Activated naive CD8-positive, alpha-beta T cell treated with anti-CD3 and anti-CD28 coated beads, Interleukin-2, amount 50 U/mL, for 16 hours (primary cell): ENCODE measurements at regions not wholly inside any gene's neighbourhood (a gene's known extent, or its start where the extent isn't known, plus 50 kb on each side); places are given as distances from the start of the nearest gene placed in this dataset.
"Not testable (repeated sequence)": the region's sequence is repeated elsewhere in the genome, so short reads cannot be mapped to it uniquely, and the experiment has no call there.

Experiments used
- DNase-seq: peaks from one replicate; pipeline ENCODE4 v3.0.0-alpha.2; 2020; ENCODE audit warnings: low read depth, low spot score

DNA sequence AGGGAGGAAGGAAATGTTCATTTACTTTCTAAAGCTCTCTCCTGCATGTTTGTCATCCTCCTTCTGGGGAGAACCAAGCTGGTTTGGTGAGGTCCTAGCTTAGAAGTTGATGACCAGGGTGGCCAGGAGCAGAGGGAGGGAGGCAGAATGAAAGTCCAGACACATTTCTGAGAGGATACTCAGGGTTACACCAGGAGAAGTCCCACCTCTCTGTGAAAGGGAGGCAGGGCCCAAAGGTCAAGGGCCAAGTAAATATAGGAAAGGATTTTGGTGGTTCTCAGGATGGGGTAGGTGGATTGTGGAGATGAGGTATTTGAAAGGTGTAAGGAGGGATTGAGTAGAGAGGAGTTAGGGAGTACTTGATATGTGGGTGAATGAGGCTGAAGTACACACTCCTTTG lies 58.0 kb upstream of the FBXO11 start:
- DNase-seq: no peak

DNA sequence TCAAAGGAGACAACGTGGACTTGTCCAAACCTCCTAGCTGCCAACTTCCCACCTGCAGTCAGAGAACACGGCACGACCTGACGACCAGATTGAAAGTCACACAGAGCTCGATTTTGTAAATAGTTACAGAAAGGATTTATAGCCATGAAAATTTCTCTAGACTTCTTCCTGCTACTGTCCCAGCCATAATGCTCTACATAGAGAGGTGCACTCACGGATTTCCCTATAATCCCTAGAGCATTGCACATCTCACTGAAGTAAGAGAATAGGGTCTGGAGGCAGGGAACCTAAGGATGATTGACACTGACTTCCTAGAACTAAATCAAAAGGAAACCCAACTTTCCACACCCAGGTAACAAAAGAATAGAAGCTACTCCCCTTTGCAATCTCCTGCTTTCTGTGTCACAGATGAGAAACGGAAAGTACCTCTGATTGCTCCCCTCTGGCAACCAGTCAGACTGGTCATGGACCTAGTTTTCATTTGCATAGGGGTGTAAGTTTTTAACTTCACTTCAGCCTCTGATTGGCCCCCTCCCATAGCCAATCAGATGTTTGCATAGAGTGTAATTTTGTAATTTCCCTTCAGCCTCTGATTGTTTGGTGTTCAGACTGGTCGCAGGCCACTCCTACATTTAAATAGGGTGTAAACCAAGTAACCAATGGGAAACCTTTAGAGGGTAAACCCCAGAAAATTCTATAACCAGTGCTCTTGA lies 58.6 kb upstream of the FBXO11 start:
- DNase-seq: no peak

DNA sequence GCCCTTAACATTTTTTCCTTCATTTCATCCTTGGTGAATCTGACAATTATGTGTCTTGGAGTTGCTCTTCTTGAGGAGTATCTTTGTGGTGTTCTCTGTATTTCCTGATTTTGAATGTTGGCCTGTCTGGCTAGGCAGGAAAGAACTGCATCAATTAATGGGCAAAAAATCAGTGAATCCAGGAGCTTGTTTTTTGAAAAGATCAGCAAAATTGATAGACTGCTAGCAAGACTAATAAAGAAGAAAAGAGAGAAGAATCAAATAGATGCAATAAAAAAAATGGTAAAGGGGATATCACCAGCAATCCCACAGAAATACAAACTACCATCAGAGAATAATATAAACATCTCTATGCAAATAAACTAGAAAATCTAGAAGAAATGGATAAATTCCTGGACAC lies 70.4 kb upstream of the FBXO11 start:
- DNase-seq: not testable (repeated sequence)

DNA sequence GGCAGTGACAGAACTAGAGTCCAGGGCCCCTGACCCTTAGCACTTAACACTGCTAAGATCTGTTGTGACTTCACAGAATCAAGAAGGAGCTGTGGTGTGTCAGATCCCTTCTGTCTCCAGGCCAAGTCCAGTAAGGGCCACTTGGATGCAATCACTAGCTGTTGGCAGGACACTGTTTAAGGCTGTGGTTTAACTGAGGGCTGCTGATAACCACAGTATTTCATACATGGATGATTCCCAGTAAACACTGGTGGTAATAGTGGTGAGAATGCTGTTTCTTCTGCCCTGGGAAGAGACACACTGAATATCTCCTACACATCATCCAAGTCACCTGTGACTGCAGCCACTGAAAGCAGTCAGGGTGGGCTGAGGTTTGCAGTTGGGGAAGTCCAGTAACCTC lies 77.7 kb upstream of the FBXO11 start:
- DNase-seq: no peak

- no peak for DNase-seq
Measured at GRCh38 chr2:47990503-47990902, 84.2 kb upstream of the FBXO11 start.

GRCh38 chr2:47992671-47993070 lies 86.4 kb upstream of the FBXO11 start:
- DNase-seq: no peak

- DNase-seq: no peak
Measured at GRCh38 chr2:47996808-47997207, 90.5 kb upstream of the FBXO11 start.

GRCh38 chr2:47999512-47999911 lies 93.2 kb upstream of the FBXO11 start:
- DNase-seq: no peak

DNA sequence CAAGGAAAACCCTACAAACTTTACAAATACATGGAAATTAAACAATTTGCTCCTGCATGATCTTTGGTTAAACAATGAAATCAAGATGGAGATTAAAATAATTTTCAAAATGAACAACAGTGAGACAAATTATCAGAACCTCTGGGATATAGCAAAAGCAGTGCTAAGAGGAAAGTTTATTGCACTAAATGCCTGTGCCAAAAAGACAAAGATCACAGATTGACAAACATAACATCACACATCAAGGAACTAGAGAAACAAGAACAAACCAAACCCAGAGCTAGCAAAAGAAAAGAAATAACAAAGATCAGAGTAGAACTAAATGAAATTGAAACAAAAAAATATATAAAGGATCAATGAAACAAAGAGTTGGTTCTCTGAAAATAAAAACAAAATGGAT lies 95.2 kb upstream of the FBXO11 start:
- DNase-seq: no peak

DNA sequence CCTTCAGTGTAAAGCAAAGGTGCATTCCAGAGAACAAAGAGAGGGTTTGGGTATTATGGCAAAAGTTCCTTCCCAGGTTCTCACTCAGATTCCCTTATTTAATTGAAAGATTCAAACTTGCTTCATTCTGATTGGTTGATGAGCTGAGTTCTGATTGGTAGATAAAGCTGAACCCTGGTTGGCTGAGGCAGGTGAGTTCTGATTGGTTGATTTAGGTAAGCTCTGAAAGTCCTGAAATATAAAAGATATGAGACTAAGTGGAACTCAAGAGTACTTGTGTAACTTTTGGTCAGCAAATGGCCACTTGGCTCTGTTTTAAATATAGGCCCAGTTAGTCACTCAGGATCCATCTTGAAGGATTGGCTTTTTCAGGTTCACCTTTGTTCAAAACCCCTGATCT lies 99.8 kb upstream of the FBXO11 start:
- no peak for DNase-seq

- DNase-seq: no peak
Measured at GRCh38 chr2:48007699-48008268, 101.5 kb upstream of the FBXO11 start.

DNA sequence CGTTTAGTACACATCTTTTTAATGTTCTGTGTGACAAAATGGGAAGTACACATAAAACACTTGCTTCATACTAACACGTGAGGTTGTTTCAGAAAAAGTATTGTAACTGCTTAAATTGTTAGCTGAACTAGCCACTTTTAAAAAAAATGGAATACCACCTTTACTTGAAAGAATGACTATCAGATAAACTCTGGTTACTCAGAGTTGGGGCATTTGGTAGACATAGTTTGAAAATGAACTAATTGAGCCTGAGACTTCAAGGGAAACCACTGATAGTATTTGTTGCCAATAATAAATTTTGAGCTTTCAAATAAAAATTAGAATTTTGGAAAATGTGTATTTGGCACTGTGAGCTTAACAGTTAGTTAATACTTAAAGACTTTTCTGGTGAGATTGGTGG lies 103.0 kb upstream of the FBXO11 start:
- no peak for DNase-seq

- no peak for DNase-seq
Measured at GRCh38 chr2:48015421-48015820, 109.1 kb upstream of the FBXO11 start.

- no peak for DNase-seq
Measured at GRCh38 chr2:48016225-48017019, 110.1 kb upstream of the FBXO11 start.

DNA sequence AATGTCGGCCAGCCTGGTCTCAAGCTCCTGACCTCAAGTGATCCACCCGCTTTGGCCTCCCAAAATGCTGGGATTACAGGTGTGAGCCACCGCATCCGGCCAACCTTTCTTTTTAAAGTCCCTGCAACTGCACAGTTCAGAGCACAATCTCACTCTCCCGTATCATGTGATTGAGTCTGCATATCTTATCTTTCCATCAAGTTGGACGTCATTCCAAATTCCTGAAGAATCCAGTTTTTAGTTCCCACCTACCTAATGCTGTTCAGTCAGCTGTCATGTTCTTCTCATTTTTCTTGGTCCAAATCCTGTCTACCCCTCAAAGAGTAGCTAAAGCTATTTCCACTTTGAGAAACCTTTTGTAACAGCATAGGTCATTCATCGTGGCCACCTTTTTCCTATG lies 110.8 kb upstream of the FBXO11 start:
- no peak for DNase-seq

DNA sequence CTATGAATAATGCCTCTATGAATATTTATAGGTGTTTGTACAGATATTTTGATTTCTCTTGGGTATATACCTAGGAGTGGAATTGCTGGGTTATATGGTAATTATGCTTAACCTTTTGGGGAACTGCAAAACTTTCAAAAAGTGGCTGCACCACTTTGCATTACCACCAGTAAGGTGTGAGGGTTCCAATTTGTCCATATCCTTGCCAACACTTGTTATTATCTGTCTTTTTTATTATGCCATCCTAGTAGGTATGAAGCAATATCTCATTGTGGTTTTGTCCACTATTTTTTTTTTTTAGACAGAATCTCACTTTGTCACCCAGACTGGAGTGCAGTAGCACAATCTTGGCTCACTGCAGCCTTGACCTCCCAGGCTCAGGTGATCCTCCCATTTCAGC lies 112.2 kb upstream of the FBXO11 start:
- no peak for DNase-seq

DNA sequence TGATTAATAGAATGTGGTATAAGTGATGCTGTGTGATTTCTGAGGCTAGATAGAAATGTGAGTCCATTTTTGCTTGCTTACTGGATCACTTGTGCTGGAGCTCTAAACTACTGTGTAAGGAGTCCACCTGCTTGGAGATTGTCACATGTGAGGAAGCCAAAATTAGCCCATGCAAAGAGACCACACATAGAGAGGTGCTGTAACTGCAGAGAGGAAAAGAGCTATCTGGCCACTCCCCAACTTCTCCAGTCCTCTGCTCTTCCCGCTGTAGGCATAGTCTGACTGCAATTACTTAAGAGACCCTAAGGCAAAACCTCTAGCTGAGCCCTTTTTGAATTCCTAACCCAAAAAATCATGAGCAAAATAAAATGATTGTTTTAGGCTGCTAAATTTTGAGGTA lies 120.6 kb upstream of the FBXO11 start:
- DNase-seq: no peak

GRCh38 chr2:48032765-48033164 lies 126.5 kb upstream of the FBXO11 start:
- no peak for DNase-seq

- DNase-seq: no peak
Measured at GRCh38 chr2:48034295-48034694, 128.0 kb upstream of the FBXO11 start.

GRCh38 chr2:48036312-48036711 lies 130.0 kb upstream of the FBXO11 start:
- no peak for DNase-seq

DNA sequence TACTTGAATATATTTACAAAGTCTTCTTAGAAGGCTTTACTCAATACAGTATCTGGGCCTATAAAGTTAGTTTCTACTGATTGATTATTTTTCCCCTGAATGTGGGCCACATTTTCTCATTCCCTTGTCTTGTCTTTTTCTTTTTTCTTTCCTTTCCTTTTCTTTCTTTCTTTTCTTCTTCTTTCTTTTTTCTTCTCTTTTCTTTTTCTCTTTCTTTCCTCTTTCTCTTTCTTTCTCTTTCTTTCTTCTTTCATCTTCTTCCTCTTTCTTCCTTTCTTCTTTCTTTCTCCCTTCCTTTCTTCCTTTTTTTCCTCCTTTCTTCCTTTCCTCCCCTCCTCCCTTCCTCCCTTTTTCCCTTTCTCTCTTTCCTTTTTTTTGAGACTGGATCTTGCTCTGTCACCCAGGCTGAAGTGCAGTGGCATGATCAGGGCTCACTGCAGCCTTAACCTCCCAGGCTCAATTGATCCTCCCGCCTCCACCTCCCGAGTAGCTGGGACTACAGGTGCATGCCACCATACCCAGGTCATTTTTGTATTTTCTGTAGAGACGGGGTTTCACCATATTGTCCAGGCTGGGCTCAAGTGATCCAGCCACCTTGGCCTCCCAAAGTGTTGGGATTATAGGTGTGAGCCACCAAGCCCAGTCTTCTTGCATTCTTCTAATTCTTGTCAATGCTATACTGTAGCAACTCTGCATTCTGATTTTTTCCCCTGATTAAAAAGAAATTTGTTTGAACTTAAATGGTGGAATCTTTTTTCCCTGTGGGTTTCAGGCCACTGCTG lies 133.1 kb upstream of the FBXO11 start:
- DNase-seq: no peak

- DNase-seq: no peak
Measured at GRCh38 chr2:48043131-48043700, 136.9 kb upstream of the FBXO11 start.
